ENCODE measurements at regions not wholly inside any gene's neighbourhood (a gene's known extent, or its start where the extent isn't known, plus 50 kb on each side); places are given as distances from the start of the nearest gene placed in this dataset.
"Not testable (repeated sequence)": the region's sequence is repeated elsewhere in the genome, so short reads cannot be mapped to it uniquely, and the experiment has no call there.

DNA sequence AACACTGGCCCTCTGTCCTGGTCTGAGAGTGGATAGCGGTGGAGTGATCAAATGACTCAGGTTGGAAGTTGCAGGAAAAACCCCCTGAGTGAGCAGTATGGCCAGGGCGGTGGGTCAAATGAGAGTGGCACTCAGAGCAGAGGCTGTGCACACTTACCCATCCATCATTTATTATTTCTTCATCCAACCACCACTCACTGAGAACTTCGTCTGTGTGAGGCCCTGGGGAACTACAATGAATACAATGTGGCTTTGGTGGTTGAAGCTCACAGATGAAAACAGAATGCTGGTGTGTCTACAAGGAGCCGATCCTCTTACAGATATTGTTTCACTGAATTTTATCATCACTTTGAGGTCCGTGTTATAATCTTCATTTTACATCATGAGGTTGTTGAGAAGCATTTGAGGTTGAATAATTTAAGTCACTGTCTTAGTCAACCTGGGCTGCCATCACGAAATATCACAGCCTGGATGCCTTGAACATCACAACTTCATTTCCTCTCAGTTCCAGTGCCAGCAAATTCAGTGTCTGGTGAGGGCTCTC, 73.4 kb upstream of the ID2 start:
- DNase-seq (ENCODE audit: low spot score) = no peak

- DNase-seq (ENCODE audit: low spot score) = no peak
Measured at GRCh38 chr2:8609357-8609811, 72.5 kb upstream of the ID2 start.

DNA sequence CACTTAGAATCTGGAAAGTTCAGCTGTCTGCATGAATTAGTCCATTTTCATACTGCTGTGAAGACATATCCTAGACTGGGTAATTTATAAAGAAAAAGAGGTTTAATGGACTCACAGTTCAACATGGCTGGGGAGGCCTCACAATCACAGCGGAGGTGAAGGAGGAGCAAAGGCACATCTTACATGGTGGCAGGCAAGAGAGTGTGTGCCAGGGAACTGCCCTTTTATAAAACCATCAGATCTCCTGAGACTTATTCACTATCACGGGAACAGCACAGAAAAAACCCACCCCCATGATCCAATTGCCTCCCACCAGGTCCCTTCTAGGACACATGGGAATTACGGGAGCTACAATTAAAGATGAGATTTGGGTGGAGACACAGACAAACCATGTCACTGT, 71.1 kb upstream of the ID2 start:
- not testable (repeated sequence) for DNase-seq (ENCODE audit: low spot score)

DNA sequence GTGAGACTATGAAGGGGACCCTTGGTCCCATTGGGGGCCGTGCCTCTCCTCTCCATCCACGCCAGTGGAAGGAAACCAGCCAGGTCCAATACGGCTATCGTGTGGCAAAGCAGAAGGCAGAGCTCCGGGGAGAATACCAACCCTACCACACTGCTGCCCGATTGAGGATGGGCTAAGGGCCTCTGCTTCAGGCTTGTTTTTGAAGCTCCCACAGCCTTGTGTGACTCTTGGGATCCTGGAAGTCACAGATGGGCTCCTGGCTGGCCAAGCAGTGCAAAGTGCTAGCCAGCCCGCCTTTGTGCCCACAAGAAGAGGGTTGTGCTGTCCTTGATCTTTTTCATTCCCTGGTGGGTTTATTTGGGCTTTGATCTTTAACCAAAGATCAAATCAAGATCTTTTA, 70.6 kb upstream of the ID2 start:
- no peak for DNase-seq (ENCODE audit: low spot score)

DNA sequence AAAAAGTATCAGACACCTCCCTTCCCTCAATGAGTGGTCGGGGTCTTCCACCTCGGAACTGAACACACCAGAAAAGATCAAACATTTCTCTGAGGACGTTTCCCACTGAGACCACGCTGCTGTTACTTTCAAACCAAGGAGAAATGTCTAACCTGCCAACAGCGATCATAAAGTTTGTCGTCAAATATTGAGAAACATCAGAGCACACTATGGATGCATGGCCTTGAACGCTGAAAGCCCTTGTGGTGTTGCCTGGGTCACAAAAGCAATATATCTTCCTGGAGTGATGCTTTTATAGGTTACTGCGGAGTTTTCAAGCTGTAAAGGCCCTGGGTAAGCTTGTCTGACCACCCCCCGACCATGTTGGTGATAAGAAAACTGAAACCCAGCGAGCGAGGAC, 70.2 kb upstream of the ID2 start:
- DNase-seq (ENCODE audit: low spot score) = no peak

- DNase-seq (ENCODE audit: low spot score) = no peak
Measured at GRCh38 chr2:8612734-8613179, 69.1 kb upstream of the ID2 start.

DNA sequence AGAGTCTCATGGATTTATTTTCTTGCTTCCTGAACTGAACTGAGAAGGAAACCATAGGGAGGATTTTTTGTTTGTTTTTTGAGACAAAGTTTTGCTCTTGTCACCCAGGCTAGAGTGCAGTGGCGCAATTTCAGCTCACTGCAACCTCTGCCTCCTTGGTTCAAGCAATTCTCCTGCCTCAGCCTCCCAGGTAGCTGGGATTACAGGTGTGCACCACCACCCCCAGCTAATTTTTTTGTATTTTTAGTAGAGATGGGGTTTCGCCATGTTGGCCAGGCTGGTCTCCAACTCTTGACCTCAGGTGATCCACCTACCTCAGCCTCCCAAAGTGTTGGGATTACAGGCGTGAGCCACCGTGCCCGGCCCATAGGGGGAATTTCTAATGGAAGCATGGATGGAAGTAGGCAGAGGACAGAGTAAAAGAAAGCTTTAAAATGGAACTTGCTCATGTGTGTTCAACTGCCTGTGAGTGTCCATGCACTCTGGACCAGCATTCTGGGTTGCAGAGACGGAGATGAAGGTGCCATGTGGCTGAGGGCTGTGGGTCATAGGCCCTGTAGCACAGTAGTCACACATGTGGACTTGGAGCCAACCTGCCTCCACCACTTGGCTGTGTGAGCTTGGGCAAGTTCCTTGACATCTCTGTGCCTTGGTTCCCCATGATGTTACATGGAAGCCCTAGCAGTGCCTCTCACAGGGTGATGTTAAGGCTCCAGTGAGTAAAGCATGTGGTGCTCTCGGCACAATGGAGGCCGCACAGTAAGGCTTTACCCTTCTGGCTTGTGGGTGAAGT, 68.5 kb upstream of the ID2 start:
- not testable (repeated sequence) for DNase-seq (ENCODE audit: low spot score)

DNA sequence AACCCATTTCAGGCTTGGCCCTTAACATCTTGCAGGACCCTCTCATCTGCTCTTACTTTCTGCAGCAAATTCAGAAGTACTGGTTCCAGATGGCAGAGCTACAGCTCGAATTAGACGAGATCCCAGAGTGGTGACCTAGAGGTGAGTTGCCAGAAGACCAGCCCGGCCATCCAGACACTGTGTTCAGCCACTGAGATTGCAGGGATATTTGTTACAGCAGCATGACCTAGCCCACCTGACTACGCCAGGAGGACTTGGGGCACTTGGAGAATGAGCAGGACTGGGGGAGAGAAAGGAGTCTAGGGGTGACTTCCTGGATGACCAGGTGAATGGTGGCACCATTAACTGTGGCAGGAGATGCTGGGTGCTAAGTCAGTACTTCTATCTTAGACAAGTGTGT, 67.2 kb upstream of the ID2 start:
- no peak for DNase-seq (ENCODE audit: low spot score)

GRCh38 chr2:8615252-8615575, 66.6 kb upstream of the ID2 start:
- DNase-seq (ENCODE audit: low spot score) = no peak

GRCh38 chr2:8615576-8616281, 66.1 kb upstream of the ID2 start:
- DNase-seq (ENCODE audit: low spot score) = no peak

GRCh38 chr2:8617048-8617447, 64.8 kb upstream of the ID2 start:
- DNase-seq (ENCODE audit: low spot score) = no peak

GRCh38 chr2:8617590-8617989, 64.3 kb upstream of the ID2 start:
- no peak for DNase-seq (ENCODE audit: low spot score)

GRCh38 chr2:8619071-8619470, 62.8 kb upstream of the ID2 start:
- DNase-seq (ENCODE audit: low spot score) = no peak

DNA sequence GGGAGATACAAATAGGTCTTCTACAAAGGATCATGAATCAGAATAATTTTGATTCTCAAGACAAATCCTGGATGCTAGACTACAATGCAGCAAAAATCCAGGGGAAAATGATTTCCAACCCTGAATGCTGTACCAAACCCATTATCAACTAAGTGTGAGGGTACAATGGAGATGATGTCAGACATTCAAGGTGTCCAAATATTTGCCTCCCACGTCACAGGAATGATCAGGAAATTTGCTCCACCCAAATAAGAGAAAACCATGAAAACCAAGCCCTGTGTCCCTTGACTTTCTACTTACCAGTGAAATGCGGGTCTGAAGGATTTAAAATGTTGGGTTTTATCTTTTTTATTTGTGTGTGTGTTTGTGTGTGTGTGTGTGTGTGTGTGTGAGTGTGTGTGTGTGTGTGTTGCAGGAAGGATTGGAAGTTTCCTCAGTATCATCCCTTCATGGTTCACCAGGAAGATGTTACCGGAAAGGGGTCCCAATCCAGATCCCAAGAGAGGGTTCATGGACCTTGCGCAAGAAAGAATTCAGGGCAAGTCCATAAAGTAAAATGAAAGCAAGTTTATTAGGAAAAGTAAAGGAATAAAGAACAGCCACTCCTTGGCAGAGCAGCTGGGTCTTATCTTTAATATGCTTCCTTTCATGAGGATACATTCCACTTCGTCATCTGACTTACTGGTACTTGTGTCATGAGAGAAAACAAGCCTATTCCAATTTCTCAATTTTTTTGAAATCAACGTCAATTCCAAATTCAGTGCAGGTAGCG, 61.1 kb upstream of the ID2 start:
- no peak for DNase-seq (ENCODE audit: low spot score)

DNA sequence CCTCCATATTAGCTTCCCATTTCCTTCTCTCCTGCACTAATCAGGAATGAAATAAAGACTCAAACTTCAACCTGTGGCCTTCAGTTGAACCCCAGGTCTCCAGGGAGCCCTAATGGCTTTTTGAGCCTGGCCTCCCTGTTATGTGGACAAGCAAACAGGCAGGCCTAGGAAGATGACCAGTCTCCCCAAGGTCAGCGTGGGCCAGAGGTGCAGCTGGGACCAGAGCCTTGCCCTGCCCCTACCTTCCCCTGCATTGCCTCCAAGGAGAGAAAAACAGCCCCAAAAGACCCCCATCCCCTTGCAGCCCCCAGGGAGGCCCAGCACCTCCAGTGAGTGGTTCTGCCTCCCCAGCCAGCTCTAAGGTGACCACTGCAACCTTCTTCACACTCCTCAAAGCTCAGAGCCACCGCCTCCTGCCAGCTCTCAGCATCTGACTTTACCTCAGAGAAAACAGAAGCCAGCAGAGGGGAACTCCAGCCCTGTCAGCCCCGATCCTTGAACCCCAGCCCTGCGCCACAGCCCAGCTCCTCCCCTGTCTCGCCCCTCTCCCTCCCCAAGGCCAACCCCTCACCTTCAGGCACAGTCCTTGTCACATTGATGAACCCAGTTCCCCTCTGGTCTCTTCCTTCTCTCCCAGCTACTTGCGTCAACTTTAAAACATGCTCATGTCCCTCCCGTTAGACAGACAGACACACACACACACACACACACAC, 59.5 kb upstream of the ID2 start:
- DNase-seq (ENCODE audit: low spot score) = no peak

DNA sequence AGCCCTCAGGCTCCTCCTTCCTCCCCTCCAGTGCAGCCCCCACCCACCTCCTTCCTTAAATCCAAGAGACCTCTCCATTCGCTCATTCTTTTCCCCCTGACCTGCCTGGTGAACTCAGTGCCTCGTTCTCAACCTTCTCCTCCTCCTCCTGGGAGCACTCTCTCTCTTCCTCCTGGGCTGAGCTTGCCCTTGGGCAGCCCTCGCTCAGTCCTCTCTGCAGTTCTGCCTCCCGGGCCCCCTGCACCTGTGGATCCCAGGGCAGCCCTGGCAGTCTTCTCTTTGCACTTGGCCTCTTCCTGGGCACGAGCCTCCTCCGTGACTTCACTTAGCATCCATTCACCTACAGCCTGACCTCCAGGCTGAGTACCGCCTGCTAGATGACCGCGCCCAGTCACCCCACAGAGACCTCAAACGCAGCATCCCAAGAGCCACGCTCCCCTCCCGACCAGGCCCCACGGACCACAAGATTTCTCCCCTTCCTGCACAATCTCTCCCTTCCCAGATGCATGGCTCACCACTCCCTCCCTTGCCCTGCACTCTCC, 58.9 kb upstream of the ID2 start:
- DNase-seq (ENCODE audit: low spot score) = no peak

DNA sequence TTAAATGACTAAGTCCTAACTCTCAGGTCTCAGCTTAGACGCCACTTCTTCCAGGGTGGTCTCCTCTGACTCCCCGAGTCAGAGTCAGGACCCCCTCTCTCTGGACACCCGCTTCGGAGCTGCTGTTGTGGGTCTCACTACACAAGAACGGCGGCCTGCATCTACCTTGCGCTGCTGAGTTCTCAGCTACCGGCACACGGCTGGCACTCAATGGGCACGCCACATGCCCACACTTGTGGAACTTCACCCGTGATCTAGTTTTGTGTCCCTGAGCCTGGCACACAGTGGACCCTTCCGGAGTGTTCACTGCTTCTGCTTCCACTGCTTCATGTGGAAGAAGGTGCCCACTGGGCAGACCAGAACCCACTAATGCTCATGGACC, 58.3 kb upstream of the ID2 start:
- no peak for DNase-seq (ENCODE audit: low spot score)

DNA sequence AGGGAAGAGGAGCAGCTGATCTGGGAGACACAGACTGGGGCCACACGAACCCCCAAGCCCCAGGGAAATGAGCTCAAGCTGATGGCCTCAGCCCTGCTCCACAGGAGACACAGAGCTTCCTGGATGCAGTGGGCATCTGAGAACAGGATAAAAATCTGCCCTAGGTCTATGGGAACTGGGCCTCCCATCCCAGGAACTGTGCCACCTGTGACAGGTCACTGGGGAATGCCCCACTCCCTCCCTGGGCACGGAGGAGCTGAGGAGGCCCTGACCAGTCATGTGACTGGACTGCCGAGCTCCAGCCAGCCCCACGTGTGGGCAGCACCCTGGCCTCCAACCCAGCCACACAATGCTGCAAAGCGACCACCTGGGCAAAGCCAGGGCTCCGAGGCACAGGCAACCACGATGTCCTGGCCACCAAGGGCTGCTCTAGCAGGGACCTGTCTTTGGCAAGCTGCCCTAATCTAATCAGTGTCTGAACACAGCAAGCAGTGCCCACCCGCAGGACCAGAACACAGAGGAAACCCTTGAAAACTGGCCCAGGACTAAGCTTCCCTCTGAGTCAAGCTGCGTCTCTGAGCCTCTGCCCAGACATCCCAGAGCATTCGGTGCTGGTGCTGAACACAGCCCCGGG, 57.8 kb upstream of the ID2 start:
- DNase-seq (ENCODE audit: low spot score) = no peak

GRCh38 chr2:8624855-8625398, 56.9 kb upstream of the ID2 start:
- no peak for DNase-seq (ENCODE audit: low spot score)

- DNase-seq (ENCODE audit: low spot score) = no peak
Measured at GRCh38 chr2:8625399-8626300, 56.2 kb upstream of the ID2 start.

Measured in COLO829 (cell line).